NCI-H82 treated with DMSO at 0.1 percent for 48 hours (cell line): ENCODE measurements at regions not wholly inside any gene's neighbourhood (a gene's known extent, or its start where the extent isn't known, plus 50 kb on each side); places are given as distances from the start of the nearest gene placed in this dataset.

Experiments
- DNase-seq: peaks from one replicate; lab custom pipeline; 2025; ENCODE audit not compliant: unreplicated experiment; lab: John Stamatoyannopoulos, UW

DNA sequence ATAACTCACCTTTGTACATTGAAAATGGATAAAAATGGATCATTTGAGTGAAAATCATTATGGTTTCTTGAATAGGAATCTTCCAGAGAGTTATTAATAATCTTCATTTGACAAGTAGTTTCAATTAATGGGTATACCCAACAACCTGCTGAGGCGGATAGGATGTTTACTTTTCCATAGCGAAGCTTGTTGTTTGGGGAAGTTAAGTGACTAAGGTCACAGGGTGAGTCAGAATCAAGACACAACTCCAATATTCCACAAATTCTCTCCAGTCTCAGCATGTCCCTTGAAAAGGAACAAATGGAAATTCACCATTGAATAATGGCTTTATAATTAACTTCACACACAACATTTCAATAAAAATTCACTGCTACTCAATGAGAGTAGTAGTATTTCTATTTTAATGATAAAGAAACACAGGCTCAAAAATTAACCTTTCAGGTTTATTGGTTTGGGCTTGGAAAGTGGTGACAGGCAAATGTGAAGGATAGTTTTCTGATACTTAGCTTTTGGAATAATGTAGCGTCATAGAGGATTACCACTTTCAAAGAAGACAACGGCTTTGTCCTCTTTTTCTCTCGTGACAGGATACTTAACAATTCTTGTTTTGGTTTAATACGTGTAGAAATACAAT lies 211.3 kb downstream of the GPD2 start:
- no peak for DNase-seq

DNA sequence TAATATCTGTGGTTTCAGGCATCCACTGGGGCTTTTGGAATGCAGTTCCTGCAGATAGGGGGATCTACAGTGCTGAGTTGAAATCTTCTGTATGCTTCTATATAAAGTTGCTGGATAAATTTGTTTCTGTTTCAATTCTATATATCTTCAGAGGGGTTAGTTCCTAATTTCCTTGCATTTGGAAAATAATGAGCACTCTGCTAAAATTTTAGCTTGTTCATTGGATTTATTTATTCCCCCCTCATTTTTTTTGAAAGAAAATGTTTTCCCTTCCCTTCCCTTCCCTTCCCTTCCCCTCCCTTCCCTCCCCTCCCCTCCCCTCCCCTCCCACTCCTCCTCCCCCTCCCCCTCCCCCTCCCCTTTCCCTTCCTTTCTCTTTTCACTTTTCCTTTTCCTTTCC lies 212.3 kb downstream of the GPD2 start:
- no peak for DNase-seq

DNA sequence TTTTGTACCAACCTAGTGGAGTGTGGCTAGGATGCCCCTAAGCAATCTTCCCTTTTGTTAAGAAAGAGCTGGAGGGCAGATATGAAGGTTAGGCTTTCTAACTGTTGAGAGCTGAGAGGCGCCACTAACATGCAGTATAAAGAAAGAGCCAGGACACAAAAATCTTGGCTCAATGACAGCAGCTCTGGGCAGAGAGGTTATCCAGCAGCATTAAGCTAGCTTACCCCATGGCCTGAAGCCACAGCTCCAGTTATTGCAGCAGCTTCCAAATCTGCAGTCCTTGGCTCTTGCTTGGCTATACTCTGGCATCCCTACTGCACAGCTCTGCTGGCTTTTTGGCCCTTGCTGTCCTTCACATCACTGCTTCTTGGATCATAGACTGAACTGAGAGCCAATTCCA lies 213.4 kb downstream of the GPD2 start:
- DNase-seq: no peak

DNA sequence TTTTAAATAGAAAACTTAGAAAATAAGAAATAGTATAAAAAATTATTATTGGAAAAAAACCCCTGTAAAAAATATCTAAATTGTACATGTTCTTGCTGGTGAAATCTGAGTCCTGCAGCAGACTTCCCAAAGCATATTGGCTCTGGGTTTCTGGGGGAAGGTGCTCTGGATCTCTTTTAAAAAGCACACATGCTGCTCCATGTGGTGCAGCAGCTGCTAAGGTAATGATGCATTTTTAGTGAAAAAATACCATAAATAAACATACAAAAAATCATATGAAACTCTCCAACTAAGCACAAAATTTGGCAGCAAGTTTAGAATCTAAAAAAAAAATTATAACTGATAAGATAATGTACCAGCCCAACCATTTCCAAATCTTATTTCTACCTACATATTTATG lies 216.5 kb downstream of the GPD2 start:
- DNase-seq: no peak

DNA sequence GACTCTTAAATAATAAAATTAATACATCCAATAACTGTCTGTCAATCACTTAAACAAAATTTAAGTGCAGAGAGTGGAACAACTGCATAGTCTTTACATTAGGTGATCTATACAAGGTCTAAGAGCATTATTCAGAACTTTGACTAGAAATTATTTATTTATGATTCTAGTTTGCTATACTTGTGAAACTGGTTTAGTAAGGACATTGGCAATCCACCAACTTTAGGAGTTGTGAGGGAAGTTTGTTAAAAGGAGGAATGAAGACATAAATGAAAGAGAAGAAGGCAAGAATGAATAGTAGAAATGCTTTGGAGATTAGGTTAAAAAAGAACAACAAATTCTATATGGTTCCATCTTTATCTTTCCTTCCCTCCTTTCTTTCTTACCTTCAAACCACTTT lies 217.5 kb downstream of the GPD2 start:
- no peak for DNase-seq

DNA sequence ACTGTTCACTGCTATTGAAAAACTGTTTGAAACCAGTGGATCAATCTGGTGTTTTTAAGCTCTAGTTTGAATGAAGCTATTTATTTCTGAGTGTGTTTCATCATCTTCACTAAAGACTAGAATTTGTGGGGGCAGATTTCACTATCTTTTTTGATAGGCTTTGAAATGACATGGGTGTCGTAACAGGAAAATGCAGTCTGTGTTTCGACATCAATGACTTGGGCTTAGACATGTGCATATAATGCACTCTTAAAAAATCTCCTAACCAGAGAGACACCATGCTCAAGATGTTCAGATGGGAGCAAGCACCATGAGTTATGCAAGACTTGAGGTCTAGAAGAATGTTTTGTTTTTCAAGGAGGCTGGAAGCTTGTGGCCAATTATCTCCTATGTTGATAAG lies 221.6 kb downstream of the GPD2 start:
- DNase-seq: no peak

DNA sequence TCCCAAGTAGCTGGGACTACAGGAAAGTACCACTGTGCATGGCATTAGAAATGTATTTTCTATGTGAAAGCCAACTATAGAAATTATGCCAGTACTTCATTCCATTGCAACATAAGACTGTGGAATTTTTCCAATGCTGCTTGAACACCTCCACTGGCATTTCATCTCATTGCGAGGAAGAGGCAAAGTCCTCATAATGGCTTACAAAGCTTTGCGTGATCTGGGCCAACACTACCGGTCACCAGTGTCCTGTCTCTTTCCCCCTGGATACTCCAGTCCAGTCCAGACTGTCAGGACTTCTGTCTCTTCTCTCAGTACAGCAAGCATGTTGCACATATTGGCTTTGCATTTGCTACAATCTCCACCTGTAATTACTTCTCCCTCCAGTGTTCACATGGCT lies 223.5 kb downstream of the GPD2 start:
- no peak for DNase-seq

DNA sequence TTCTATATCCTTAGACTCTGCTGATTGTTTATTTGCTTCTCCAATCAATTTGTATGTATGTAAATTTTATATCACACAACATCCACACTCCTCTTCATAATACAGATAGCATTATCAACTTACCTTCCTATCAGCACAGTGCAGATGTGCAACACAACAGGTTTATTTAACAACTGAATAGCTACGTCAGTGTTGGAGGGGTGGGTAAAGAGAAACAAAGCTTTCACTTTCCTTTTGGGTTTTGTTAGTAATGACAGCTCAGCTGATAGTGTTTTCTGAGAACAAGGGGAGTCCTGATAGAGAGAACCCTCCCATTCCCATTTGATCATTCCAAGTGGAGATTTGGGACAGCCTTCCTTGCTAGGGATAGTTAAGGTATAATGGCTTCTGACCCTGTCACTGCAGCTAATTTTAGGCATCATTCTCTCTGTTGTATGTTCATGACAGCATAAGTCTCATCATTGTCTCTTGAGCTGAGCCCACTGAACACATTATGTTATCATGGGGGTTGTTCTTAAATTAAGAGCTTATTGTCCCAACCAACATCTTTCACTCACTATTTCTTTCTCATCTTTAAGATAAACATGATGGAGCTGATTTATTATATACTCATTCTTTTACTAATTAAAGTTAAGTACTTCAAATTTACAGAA lies 227.7 kb downstream of the GPD2 start:
- no peak for DNase-seq

DNA sequence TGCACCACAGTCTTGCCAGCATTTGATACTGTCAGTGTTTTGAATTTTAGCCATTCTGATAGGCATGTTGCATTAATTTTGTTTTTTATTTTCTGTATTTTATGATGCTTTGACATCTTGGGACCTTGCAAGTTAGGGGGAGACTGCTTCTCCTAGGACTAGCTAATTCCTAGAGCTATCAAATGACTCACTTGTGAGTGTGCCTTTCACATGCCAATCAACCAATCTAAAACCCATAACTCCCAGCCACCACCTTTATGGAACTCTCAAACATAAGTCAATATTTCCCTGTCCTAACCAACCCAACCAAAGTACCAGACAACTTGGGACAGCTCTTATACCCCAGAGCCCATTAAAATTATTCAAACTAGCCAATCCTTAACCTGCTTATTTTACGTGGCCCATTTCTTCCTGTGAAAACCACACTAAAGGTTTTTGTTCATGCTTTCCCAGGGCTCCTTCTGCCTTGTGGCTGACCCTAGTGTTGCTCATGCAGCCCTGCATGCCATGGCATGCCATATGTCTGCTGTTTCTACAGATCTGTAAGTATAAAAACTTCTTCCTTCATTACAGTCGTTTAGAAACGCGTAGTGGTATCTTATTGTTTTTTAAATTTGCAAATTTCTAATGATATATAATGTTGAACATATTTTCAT lies 230.1 kb downstream of the GPD2 start:
- DNase-seq: no peak

DNA sequence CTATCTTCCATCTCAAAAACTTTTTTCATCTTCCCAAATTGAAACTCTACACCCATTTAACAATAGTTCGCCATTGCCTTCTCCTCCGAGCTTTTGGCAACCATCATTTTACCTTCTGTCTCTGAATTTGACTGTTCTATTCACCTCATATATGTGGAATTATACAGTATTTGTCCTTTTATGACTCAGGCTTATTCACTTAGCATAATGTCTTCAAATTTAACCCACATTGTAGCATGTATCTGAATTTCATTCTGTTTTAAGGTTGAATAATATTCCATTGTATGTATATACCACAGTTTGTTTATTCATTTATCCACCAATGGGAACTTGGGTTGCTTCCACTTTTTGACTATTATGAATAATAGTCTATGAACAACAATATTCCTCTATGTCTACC lies 233.9 kb downstream of the GPD2 start:
- no peak for DNase-seq

DNA sequence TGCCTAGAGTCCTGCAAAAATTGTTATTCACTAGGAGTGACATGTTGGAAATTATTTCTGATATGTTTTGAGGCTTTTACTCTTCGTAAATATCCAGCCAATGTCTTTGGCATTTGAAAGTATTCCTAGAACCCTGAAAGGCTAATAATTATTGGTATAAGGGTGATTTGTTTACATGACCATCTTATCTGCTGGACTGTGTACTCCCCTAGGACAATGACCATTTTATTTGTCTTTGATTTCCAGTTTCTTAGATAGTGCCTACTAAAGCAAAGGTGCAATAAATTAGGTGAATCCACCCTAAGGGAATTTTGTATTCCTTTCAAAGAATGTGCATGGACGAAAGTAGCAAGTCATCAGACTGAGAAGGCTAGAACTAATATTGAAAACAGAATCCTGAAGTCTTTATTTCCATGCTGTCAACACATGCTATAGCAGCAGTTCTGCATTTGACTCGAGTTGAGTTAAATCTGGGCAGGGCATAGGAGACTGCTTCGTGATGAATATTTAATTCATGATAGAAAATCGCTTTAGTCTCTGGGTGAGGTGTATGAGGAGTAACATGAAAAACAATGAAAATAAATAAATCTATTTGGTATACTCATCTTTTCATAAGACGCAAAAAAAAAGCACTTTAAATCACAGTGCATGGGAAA lies 235.7 kb downstream of the GPD2 start:
- no peak for DNase-seq

DNA sequence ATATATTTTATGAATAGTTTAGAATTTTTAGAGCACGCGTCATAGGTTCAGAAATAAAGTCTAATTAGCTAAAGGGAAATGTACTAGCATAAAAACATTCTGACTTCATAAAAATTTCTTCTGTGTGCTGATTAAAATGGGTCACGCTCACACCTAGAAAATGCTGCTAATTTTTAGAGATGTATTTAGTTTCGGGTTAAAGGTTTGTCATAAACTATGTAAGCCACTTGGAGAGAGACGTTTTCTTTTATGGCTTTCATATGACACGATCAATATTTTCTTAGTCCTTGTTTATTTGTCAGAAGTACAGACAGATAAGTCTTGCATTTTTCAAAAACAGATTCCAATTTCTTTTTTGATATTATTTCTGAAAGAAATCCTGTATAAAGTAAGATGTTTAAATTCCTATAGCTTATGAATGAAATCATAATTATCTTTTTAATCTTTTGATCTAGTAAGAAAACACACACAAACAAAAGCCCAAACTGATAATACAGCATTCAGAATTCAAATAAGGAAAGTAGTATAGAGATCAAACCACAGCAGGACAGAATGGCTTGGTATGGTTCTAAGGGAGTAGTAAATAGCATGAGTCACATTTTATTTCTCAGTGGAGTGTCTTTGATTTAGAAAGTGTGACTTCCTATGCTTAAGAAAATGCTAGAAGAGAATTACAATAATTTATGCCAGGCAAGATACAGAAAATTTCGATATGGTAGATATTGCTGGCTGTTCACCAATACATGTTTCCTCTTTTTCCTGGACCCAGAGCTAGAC lies 236.6 kb downstream of the GPD2 start:
- DNase-seq: no peak

DNA sequence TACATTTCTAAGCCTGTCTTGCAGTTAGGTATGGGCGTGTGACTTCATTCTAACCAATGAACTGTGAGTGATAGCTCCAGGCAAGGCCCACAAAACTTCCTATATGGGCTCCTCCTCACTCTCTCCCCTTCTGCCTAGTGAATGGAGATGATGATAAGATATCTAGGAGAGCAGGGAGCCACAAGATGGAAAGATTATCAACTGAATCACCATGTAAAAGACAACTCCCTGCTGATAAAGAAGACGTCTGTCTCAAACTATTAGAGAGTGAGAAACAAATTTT lies 237.1 kb downstream of the GPD2 start:
- no peak for DNase-seq

DNA sequence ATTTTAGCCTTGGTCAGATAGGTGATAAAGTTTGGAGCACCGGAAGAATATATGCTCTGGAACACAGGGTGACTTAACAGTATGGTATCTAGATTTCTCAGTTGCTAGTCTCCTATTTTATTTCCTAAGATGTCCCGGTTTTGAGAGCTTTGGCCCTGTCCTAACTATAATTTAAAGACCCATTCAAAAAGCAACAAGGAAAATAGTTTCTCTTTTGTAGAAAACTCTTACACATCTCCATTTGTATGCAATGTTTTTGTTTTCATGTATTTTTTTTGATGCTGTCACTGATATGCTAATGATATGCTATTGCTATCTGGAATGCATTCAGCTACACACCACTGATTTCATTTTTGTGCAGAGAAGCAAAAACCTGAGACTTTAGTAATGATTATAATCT lies 237.8 kb downstream of the GPD2 start:
- no peak for DNase-seq

DNA sequence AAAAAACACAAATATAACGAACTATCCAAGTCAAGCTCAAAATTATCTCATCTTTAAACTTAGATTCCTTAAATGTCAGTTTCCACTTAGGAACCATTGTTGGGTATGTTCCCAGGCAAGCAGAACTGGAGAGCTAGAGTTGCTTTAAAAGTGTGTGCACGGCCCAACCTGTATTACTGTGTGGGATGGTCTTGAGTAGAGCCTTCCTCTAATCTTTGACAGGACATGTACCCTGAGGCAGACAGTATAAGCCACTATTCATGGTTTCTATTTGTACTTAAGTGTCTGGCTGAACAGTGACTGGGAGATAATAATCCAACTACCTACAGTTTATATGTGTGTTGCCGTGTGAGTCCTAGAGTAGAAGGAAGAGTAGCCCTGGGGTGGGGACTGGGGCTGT lies 239.7 kb downstream of the GPD2 start:
- no peak for DNase-seq

DNA sequence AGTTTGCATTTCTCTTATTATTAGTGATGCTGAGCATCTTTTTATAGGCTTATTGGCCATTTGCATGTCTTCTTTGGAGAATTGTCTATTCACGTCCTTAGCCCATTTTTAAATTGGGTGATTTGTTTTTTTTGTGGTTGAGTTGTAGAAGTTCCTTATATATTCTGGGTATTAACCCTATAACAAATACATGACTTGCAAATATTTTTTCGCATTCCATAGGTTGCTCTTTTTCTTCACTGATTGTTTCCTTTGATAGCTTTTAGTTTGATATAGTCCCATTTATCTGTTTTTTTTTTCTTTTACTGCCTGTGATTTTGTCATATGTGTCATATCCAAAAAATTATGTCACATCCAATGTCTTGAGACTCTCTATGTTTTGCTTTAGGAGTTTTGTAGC lies 243.6 kb downstream of the GPD2 start:
- no peak for DNase-seq

DNA sequence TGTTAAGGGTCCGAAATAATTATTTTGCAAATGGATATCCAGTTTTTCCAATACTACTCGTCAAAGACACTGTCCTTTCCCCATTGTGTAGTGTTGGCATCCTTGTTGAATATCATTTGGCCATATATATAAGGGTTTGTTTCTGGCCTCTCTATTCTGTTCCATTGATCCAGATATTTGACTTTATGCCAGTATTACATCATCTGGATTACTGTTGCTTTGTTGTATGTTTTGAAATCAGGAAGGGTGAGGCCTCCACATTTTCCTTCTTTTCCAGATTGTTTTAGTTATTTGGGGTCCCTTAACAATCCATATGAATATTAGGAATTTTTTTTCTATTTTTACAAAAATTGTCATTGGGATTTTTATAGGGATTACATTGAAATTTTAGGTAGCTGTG lies 244.1 kb downstream of the GPD2 start:
- DNase-seq: no peak

DNA sequence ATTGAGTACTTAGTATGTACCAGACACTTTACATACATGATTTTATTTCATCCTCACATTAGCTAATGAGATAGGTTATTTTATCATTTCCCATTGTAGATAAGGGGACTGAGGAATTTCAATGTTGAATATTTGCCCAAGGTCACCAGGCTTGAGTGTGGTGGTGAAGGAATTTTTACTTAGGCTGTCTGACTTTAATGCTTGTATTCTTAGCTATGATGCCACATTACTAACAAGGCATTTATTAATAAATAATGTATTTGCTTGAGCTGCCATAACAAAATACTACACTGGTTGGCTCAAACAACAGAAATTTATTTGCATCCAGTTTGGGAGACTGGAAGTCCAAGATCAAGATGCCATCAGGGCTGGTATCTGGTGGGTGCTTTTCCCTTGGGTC lies 250.9 kb downstream of the GPD2 start:
- DNase-seq: no peak

DNA sequence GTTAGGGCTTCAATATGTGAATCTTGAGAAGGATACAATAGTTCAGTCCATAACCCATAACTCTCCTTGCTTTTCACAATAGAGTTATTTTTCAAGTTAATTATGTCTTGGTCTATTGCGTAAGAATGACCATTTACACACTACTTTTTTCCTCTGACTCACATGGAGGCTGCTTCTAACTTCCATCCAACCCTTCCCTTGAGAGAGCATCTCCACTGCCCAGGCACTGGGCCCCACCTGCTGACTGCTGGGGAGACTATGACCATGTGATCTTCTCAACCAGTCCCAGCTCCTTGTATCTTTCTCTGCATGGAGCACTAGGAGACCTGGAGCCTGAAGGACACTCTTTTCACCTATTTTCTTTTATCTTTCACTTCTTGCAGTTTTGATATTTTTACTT lies 251.5 kb downstream of the GPD2 start:
- DNase-seq: no peak

DNA sequence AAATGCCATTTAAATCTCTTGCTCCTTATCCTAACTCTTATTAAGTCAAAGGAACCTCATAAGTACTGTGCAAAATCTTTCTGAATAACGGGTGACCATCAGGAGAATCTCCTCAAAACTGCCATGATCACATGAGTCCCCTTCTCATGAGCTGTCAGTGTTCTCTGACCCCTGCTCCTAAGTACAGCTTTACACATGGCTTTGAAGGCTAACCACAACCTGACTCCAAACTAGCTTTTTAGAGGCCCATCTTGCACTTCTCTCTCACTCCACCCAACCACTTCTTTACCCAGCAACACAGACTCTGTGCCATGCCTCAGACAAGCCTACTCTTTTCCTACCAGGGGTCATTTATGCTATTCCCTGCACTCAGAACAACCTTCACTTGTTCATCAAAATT lies 253.8 kb downstream of the GPD2 start:
- DNase-seq: no peak

DNA sequence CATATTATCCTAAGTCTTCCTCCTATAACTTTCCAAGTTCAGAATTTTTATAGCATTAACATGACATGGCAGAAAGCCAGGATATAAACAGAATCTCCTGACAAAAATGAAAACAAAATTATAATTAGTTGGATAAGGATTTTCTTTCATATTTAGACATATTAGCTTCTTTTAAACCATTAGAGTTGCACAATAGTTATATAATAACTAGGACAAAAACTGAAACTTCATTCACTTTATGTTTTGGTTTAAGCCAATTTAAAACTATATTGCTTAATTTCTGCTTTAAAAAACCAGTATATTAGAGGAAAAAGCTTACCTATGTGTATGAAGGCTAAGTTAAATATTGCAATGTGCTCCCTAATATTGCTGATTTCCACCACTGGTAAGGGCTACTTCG lies 254.8 kb downstream of the GPD2 start:
- no peak for DNase-seq

DNA sequence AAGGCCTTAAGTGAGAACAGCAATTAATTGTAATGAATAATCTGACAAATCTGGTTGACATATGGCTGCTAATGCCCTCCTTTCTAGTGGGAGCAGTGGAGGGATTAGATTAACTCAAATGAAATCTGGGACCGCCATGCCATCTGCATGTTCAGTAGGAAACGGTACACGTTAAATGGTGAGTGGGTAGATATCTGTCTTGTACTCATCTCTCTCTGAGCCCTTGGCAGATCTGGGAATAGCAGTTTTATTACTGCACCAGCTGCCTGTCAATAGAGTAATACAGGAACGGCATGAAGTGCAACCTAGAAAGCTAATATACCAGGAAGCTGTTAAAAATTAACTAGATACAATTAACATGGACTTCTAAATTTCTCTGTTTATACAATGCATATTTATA lies 258.8 kb downstream of the GPD2 start:
- peak; percentile 97 for DNase-seq
